Spleen (tissue), 7 donors: ENCODE measurements at regions not wholly inside any gene's neighbourhood (a gene's known extent, or its start where the extent isn't known, plus 50 kb on each side); places are given as distances from the start of the nearest gene placed in this dataset.

ENCODE experiments used
- CTCF ChIP-seq, 11 experiments: fragments of 200-600 bp in 7 of 11; fragments of 450-650 bp in 4 of 11; sonication (generic) in 4 of 11; IDR thresholded peaks in 8 of 11; conservative IDR thresholded peaks in 3 of 11; 1 replicate in 7 of 11; 2 replicates in 4 of 11; pipeline versions ENCODE4 v1.4.0 to v1.8.0; 2016 to 2021; ENCODE audit warnings: antibody characterized with exemption in 11 of 11, inconsistent platforms in 4 of 11, mild to moderate bottlenecking in 1 of 11
- POLR2A ChIP-seq, 3 donors: fragments of 450-650 bp; IDR thresholded peaks; one replicate each; pipeline ENCODE4 v1.5.1; 2017; ENCODE audit warnings: antibody characterized with exemption in 3 of 3, mild to moderate bottlenecking in 1 of 3
- POLR2AphosphoS5 ChIP-seq, 3 donors: sonication (generic); formaldehyde crosslinking; IDR thresholded peaks; one replicate each; pipeline ENCODE4 v1.5.1; 2017; ENCODE audit warnings: antibody characterized with exemption in 3 of 3
- donor health status: DM: no; HTN: no; CAD: no; lungs with moderate emphysema.
- donor health status: DM: no; HTN: no; CAD: no.
- donor health status: DM: no; HTN: no; CAD: no.

- TF ChIP-seq CTCF (IDR thresholded peaks at IDR 0.05 in 8 of 11, conservative IDR thresholded peaks at IDR 0.05 in 3 of 11) = no peak
- no peak for TF ChIP-seq POLR2AphosphoS5 (IDR thresholded peaks at IDR 0.05)
- no peak for TF ChIP-seq POLR2A (IDR thresholded peaks at IDR 0.05)
Observed at GRCh38 chr4:160238790-160239189, 1135.9 kb downstream of the RAPGEF2 start.
